GM12892 (cell line): ENCODE measurements at regions not wholly inside any gene's neighbourhood (a gene's known extent, or its start where the extent isn't known, plus 50 kb on each side); places are given as distances from the start of the nearest gene placed in this dataset.

Experiments used
- DNase-seq: peaks from one replicate; pipeline ENCODE4 v3.0.0; 2011; ENCODE audit not compliant: insufficient read length
- FAIRE-seq: peaks from 2 replicates; lab custom pipeline; 2011; peaks lifted over from hg19 to GRCh38; lab: Jason Lieb, UNC
- POLR2A ChIP-seq: IDR thresholded peaks from 2 replicates; pipeline ENCODE4 v1.6.1; 2011; ENCODE audit warnings: low read depth, low read length, control low read depth
- POLR2AphosphoS5 ChIP-seq: IDR thresholded peaks from 2 replicates; pipeline ENCODE4 v1.6.1; 2011; ENCODE audit warnings: low read depth, low read length, control low read depth
- TAF1 ChIP-seq: IDR thresholded peaks from 2 replicates; pipeline ENCODE4 v1.6.1; 2011; ENCODE audit warnings: low read depth, mild to moderate bottlenecking, control low read depth, low read length, borderline replicate concordance

GRCh38 chr12:124517260-124518050 lies 50.0 kb downstream of the NCOR2 start:
- no peak for FAIRE-seq
- DNase-seq: no peak
- TF ChIP-seq POLR2A (no peak), POLR2AphosphoS5 (no peak), TAF1 (no peak)

GRCh38 chr12:124516850-124517249 lies 50.6 kb downstream of the NCOR2 start:
- FAIRE-seq (no peak), DNase-seq (no peak)
- no peak for TF ChIP-seq POLR2AphosphoS5
- no peak for TF ChIP-seq TAF1
- TF ChIP-seq POLR2A: no peak

DNA sequence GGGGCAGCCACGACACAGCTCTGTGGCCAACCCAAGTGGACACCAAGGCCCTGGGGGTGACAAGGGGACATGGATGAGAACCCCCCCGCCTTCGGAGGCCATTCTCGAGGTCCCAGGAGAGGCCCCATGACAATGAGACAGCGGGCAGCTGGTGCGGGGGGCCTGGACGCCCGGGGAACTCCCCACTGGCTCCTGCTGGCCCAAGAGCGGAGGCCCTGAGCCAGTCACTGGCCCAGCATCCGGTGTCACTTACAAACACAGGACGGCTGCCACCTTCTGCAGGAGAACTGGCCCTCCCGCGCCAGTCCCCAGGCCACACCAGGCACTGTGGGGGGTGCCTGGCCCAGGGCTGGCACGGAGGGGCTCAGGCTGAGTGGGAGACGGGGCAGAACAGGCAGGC lies 51.4 kb downstream of the NCOR2 start:
- FAIRE-seq (no peak), DNase-seq (no peak)
- TF ChIP-seq POLR2A (no peak), POLR2AphosphoS5 (no peak), TAF1 (no peak)

GRCh38 chr12:124514996-124515932 lies 52.1 kb downstream of the NCOR2 start:
- TF ChIP-seq TAF1: no peak
- peak; percentile 35; the same call in 1 of the 2 replicates for TF ChIP-seq POLR2AphosphoS5
- no peak for TF ChIP-seq POLR2A
- no peak for DNase-seq
- FAIRE-seq: no peak

DNA sequence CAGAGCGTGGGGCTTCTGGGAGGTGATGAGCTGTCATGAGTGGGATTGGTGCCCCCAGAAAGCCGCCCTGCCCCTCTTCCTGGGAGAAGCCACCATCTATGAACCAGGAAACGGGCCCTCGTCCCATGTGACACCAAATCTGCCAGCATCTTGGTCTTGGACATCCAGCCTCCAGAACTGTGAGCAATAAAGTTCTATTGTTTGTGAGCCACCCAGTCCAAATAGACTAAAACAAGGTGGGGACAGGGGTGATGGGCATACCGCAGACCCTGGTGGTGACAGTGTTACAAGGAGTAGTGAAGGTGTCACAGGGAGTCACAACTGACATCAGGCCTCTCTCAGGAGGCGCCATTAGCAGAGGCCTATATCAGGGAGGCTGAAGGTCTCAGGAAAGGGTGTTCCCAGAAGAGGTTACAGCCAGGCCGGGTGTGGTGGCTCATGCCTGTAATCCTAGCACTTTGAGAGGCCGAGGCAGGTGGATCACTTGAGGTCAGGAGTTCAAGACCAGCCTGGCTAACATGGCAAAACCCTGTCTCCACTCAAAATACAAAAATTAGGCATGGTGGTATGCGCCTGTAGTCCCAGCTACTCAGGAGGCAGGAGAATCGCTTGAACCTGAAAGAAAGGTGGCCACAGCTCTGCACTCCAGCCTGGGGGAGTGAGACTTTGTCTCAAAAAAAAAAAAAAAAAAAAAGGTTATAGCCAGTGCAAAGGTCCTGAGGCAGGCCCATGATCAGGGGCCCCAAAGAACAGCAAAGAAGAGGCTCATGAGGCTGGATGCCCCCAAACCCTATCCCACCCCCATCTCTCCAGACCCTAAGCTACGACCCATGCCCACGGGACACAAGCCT lies 53.0 kb downstream of the NCOR2 start:
- DNase-seq (no peak), FAIRE-seq (no peak)
- TF ChIP-seq TAF1 (no peak), POLR2AphosphoS5 (no peak), POLR2A (no peak)

DNA sequence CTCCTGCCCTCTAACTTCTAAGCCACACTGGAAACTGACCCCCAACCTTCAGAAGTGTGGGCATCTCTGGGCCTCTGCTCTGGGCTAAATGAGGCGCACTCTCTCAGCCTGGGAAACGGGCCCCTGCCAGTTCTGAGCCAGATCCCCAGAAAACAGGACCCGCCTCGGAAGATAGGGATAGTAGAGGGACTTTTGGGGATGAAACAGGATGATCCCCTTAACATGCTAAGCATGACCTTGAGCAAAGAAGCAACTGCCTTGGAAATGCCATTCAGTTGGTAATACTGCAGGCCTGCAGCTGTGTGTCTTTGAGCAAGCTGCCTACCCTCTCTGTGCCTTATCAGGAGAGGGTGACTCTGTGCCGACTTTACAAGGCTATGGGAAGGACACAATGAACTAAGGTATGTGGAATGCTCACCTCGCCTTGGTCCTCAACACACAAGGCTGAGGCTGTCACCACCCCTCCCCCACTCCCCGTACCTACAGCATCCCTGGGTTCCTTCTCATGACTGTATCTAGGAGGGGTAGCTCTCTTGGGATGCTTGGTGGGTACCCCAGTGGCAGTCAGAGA lies 54.0 kb downstream of the NCOR2 start:
- FAIRE-seq: no peak
- DNase-seq: no peak
- TF ChIP-seq POLR2A (no peak), TAF1 (no peak), POLR2AphosphoS5 (no peak)

- FAIRE-seq: no peak
Measured at GRCh38 chr12:124512667-124513296, 54.6 kb downstream of the NCOR2 start.

GRCh38 chr12:124511259-124511985 lies 56.0 kb downstream of the NCOR2 start:
- FAIRE-seq (no peak), DNase-seq (no peak)
- no peak for TF ChIP-seq POLR2A
- no peak for TF ChIP-seq POLR2AphosphoS5
- TF ChIP-seq TAF1: no peak

More at GRCh38 chr12:124512667-124513296, 54.6 kb downstream of the NCOR2 start:
- TF ChIP-seq POLR2AphosphoS5 (no peak), POLR2A (no peak), TAF1 (no peak)
- DNase-seq: no peak

DNA sequence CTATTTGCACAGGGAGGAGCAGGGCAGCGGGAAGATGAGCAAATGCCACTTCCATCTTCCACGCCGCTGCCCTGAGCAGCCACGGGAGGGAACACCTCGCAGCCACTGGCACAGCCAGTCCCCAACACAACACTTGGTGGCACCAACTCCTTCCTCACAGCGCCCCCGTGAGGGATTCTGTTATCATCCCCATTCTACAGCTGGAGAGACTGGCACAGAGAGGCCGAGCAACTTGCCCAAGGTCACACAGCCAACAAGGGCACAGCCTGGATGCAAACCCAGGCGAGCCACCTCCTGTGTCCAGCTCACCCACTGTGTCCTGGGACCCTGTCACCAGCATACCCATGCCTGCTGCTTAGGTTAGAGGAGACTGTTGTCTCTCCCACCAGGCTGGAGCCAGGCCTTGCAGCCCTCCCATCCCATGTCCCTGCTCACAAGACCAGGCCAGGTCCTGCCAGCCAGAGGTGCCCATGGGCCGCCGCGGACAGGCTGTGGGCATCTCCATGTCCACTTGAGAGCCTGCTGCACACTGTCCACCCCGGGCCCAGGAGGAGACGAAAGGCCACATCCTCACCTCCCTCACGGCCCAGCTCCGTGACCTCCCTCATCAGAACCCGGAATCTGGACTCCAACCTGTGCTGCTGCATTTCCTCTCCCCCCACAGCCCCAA lies 57.0 kb downstream of the NCOR2 start:
- no peak for TF ChIP-seq TAF1
- FAIRE-seq (no peak), DNase-seq (no peak)
